GM21381 (cell line): ENCODE measurements at regions not wholly inside any gene's neighbourhood (a gene's known extent, or its start where the extent isn't known, plus 50 kb on each side); places are given as distances from the start of the nearest gene placed in this dataset.

Experiments used
- ATAC-seq: cut with Tn5 transposase; IDR thresholded peaks from one replicate; pipeline ENCODE4 v1.9.1; 2021; ENCODE audit warnings: mild to moderate bottlenecking, moderate library complexity; ENCODE audit not compliant: unreplicated experiment

DNA sequence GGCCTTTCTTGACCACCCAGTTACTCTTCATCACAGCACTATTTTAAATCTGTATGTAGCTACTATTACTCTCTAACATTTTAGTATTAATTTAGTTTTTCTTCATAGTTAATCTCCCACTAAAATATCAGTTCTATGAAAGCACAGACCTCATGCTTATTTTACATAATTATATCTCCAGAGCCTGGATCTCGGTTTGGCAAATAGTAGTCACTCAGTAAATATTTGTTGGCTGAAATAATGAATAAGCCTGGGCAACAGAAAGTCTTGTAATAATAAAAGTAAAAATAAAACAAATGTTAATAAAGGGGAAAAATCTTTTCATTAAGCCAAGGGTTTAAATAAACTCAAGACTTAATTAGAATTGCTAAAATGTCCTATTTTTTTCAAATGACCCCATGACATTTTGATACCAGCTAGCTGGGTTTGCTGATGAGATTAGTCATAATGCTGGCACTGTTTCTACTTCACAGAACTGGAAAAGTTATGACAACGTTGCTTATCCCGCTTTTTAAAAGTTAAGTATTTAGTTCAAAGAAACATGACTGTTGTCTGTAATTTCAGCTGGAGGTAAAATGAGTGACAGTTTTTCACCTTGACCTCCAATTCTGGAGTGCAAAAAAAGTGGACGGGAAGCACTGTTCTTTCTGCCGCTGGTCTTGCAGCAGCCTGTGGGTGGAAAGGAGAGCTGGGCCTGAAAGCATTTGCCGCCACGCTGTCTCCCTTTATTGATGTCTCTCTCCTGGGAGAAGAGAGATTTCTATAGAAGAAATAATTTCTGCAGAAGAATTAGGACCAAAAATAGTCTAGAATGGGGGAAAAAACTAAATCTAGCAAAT, 85.2 kb upstream of the SPATA13 start:
- ATAC-seq, result no peak

DNA sequence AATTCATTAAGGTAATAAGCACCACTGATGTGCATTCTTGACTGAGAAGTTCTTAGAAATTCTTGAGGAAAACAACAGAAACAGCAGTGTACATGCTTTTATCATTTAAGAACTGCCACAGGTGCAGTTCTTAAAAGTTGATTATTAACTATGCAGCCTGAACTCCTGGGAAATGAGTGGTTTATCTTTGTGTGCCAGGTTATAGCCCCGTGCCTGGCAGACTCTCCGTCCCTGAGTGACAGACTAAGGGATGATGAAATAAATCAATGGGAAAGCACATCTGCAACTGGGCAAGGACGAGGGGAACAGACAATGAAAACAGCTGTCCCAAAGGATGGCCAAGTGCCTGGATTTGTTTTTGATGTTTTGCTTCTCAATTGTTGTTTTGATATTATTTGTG, 84.4 kb upstream of the SPATA13 start:
- ATAC-seq, result no peak

DNA sequence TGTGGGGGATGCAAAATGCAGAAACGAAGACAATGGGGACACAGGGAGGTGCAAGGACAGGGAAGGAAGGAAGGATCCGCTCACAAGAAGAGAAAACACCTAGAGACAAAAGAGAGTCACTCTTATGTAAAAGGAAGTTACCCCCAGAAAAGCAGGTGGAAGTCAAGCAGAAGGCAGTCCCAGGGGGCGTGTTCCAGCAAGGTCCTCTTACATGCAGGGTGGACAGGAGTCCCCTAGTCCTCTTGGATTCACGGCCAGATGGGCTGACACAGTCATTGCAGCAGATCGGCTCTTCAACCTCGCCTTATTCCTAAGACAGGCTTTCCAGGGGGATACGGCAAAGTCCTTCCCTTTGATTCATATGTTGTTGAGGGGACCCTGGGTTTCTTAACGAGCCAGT, 83.9 kb upstream of the SPATA13 start:
- no peak for ATAC-seq

DNA sequence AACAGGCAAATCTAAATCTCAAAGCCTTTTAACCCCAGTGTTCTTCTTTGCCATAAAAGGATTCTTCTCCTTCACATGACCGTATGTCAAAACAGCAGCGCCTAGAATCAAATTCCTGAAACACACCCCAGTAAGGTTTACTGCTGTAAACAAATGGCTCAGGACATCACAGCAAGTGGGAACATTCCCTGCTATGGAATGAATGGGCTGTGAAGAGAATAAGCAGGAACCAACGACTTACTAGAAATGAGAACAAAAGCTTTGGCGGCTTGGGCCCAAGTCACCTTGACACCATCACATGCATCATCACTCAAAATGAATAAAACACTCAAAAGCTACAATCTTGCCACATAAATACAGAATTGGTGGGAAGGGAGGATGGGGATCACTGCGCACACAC, 80.4 kb upstream of the SPATA13 start:
- ATAC-seq, result no peak

DNA sequence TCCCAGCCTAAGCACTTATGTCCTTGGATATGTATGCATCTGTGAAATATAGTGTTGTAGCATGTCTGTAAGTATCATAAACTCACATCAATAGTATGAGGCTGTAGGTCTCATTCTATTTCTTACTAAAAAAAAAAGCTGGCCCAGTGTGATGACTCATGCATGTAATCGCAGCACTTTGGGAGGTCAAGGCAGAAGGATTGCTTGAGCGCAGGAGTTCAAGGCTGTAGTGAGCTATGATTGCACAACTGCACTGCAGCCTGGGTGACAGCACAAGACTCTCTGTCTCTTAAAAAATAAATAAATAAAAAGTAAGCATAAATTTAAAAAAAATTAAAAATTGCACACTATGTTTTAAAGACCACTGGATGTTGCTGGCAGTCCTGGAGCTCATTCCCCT, 79.1 kb upstream of the SPATA13 start:
- ATAC-seq, result no peak

DNA sequence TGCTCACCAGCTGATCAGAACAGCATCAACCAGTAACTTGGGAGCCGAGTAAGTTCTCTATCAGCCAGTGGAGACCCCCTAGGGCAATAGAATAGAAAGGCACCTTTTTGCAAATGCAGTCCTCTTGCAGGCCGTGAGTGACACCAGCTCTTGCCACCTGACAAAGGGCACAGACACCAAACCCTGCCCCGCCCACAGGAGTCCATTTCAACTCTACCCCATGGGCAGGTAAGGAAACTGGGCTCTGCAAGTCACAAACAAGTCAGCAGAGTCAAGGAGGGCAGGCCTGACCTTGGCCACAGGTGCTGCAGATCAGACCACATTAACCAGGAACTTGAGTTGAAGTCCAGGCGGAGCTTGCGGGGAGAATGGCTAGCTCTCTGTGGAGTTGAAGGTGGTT, 77.4 kb upstream of the SPATA13 start:
- ATAC-seq, result no peak

DNA sequence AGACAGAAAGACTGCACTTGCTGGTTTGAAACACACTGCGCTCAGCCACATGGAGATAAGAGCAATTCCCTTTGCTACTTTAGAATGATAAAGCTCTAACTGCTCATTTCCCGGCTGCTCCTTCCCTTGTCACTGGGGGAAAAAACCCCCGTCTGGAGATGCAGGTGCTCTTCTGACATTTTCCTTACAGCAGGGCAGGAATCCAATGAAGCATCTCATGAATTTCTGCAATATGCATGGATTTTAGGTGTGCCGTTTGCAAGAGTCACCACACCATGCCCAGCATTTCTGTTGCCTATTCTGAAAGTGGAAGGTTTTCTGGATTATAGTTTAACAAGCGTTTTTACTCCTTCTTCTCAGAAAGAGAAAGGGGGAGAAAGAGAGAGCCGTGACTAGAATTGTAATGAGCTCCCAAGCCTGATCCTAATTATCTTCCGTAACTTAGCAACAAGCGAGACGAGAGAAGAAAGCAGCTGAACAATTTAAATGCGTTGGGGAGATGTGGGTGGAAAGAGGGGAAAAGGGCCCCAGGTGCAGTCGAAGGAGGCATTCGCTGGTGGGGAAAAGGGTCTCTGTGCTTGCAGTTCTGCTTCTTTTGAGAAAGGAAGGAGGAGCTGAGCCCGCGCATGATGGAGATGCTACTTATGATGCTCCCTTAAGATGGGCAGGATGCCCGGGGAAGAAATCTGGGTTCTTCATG, 76.6 kb upstream of the SPATA13 start:
- ATAC-seq, result no peak

DNA sequence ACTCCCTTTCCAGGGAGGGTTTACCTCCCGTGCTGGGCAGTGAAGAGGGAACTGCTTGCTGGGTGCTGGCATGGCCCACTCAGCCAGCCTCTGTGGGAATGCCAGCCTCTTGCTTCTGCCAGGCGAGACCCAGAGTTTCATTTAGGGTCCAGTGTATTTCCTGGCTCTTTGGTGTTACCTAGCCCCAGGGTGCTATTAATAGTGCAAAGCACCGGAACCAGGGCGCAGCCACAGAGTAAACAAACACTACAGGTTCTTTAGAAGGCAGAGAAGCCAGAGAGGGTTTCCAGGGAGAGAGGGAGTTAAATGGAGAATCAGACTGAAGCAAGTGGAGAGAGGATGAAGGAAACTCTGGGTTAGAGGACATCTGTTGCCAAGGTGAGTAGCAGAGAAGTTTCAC, 74.9 kb upstream of the SPATA13 start:
- ATAC-seq, result no peak

DNA sequence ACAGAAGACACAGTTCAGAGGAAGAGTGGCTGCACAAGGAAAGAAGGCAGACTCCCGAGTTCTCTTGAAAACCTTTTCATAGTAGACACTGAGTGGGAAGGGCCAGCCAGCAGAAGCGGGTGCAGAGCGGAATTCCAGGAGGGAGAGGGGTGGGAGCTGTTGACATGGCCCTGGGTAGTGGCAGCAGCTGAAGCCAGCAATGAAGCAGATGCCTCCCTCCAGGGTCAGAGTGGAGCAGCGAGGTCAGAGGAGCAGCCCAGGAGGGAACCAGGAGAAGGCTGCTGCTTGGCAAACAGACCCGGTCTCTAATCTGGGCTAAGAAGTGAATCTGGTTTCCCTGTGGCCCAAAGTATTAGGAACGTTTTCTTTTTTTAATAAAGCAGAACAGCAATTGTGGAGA, 73.9 kb upstream of the SPATA13 start:
- ATAC-seq, result no peak

DNA sequence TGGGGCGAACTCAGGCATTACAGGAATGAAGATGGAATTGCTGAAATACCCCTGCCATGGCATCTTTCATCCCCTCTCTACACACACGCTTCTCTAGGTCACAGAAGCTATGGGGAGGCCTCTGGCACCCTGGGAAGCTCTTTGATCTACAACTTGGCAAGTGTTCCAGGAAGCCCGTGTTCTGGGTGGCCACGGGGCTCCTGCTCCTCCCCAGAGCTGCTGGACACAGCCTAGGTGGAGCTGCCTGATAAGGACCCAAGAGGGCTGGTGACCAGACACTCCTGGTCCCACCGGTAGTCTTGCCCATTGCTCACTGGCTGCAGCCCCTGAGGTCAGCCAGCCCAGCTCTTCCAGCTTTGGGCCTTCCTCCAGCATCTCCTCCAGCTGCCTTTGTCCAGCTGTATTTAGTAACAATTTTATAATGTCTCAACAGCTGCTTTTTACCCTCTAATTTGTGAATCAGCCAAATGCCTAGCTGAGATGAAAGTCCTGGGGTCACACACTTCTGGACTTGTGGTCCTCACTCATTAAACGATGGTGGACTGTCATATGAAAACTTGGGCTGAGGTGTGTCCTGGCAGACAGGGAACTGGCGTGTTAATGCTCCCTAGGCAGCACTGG, 72.8 kb upstream of the SPATA13 start:
- ATAC-seq, result no peak

DNA sequence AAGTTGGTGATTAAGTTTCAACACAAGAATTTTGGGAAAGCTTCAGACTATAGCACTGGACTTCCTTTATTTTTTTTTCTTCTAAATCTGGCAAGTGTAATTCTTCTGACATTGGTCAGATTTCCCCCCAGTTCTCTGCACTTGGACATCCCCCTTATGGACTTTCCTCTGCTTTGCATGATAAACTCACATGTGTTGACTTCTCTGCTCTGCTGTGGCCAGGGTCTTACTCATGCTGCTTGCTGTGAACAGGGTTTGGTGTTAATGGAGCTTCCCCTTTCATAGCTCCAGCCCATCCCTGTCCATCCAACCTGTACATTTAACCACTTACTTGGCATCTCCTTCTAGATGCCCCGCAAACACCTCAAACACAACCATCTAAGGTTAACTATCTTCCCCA, 70.5 kb upstream of the SPATA13 start:
- no peak for ATAC-seq

DNA sequence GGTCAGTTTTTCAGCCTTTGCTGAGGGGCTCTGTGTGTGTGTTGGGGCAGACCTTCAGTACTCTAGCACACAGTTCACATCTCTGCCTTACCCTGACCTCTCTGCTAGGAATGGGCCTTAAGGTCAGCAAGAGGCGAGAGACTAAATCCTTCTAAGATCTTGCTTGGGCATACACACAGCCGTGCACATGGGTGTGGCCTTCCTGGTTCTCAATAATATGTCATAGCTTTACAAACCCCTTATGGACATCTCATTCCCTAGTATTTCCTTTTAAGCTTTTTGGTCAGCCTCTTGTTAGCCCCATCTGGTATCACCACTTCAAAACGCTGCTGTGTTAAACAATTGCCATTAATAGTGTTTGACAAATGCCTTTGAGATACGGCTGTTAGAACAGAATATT, 69.4 kb upstream of the SPATA13 start:
- no peak for ATAC-seq

DNA sequence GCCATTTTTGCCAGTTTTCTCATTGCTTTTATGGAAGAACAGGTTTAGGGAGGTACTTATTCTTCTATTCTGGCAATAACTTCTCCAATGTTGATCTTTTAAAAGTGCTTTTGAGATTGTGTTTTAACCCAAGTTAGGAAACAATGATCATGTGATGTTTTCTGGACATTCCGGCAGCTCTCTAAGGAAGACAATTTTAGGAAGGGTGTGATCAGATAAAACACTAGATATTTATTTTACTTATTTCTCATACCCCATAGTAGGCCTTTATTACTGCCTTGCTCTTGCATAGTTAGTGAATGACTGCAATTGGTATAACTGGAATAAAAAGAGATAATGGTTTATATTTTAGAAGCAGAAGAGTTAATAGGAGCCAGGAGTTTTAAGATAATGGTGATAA, 68.4 kb upstream of the SPATA13 start:
- no peak for ATAC-seq

DNA sequence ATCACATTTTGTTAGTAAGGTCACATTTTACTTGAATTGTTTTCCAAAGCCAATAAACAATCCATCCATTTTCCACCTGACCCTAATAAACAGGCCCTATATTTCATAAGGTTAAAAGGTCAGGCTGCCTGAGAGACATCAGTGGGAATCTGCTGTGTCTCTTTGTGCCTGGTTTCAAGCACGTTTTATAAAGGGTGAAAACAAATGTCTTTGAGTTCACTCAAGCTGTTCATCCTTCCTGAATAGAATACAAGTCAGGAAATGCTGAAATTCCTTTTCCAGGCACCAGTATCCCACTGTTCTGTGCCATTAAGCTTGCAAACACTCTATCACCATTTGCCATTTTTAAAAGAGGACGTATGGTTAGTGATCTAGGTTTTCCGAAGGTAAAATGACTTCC, 67.5 kb upstream of the SPATA13 start:
- ATAC-seq, result no peak

DNA sequence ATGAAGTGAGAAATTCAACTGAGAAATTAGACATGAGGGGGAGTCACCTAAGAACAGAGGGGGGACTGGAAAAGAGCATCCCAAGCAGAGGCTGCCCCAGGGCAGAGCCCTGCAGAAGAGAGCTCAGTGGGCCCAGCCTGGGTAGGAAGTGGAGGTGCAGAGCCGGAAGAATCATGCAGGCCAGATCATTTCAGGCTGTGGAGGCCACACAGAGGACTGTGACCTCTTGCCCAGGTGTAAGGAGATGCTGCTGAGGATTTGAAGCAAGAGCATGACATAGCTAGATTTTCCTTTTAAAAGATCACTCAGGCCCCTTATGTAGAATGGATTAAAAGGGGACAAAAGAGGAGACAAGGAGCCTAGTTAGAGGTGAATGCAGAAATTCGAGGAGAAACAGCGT, 63.9 kb upstream of the SPATA13 start:
- ATAC-seq, result no peak

DNA sequence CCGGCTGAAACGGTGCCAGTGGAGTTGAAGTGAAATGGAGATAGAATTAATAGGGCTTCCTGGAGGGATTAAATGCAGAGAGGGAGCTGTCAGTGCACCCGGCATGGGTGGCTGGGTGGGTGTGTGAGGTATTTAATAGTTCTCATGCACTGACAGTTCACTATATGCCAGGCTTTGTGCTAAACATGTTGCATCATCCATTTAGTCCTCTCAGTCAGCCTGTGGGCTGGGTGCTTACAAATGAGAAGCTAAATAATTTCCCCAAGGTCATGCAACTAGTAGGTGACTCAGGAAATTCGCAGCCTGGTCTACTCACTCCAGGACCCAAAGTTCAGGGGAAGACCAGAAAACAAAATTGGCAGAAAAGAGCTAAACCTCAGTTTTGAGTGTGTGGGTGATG, 63.5 kb upstream of the SPATA13 start:
- no peak for ATAC-seq

DNA sequence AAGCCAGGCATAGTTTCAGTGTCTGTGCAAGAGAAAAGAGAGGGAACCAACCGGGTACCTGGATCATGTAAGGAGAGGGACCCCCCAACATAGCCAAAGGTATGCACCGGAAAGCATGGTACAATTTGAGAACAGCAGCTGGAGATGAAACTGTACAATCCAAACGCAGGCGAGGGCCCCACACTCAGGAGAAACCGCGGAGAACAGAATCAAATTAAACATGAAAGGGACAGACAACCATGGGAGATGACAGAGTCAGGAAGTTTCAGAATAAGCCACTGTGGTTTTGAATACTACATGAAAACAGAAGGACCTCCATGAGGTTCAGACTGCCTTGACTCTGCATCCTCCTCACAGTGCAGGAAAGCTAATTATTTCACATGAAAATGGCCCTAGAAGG, 62.9 kb upstream of the SPATA13 start:
- ATAC-seq, result no peak

DNA sequence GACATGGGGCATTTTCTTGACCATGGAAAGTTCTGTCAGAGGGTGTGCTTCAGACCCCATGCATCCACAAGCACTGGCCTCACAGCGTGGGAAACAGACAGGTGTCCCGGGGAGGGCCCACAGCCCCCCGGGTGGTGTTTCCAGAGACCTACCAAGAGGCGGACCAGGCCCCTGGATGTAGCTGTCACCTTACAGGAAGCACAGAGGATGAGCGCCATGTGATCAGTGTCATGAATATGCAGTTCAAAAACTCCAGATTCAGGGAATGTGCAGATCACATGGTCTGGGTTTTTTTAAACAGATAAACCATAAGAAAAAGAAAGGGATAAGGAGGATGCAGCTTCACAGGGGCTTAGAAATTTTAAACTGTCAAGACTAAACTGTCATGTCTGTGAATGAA, 61.0 kb upstream of the SPATA13 start:
- no peak for ATAC-seq

DNA sequence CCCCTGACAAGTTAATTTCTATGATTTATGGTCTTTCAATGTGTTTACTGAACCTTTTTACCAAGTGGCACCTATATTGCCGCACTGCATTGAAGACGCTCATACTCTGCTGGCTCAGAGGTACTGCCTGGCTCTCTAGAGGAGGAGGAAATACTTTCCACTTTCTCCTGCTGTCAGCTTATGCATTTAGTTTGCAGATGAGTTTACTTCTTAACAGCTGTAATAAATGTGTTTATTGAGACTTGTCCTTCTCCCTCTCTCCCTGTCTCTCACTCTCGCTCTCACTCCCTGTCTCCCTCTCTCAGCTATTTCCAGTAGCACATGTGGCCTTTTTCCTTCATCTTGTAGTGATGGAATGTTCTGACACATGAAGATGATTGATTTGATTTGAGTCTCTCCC, 60.3 kb upstream of the SPATA13 start:
- no peak for ATAC-seq

DNA sequence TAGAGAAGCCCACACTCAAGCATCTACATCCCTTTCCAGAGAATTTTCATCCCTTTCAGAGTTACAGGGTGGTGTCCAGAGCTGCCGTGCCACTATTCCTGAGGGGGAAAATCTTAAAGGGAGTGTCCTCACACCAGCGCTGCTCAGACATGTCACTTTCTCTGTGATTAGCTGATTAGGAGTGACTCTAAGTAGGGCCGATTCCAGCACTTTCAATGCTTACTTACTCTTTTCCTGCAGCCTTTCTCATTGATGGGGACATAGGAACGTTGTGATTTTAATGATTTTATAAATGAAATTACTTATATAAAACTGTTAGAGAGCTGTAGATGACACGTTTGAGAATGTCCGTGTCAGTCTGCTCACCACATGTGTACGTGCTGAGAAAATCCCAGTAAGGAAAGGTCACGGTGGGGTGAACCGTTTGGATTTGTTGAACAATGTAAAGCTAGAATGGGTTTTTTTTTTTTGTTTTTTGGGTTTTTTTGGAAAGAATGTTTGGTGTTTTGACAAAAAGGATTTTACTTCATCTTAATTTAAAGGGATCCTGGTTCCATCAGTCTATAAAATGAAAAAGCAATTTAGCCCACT, 56.6 kb upstream of the SPATA13 start:
- ATAC-seq, result no peak

DNA sequence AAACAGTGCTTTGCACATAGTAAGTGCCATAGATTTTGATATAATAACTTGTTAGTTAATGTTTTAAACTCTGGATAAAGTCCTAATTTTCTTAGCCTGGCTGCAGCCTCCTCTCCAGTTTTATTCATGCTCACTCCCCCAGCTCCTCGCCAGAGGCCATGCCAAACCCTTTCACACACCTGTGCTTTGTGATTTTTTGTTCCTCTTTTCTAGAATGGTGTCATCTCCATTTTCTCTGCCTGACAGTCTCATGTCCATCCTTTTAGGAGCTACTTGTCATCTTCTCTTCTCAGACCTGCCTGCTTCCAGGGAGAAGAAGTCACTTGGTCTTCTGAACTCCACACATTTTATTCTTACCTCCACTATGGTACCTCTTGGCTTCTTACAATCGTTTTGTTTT, 55.8 kb upstream of the SPATA13 start:
- ATAC-seq, result no peak

DNA sequence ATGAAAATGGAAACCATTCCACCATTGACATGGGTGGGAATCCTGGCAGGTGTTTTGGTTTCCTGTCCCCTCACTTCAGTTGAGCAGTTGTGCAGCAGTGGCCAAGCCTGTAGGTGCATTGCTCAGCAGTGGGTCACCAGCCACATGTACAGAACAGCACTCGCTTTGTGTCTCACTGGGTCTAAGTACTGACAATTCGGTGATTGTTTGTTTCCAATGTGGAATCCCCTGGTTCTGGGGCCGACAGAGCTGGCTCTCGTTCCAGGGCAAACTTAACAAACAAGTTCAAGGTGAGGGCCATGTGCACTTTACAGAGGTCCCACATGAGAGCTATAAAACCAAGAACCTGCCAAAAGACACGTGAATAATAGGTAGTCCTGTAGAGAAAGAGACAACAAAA, 54.1 kb upstream of the SPATA13 start:
- ATAC-seq, result no peak
